ENCODE measurements at regions not wholly inside any gene's neighbourhood (a gene's known extent, or its start where the extent isn't known, plus 50 kb on each side); places are given as distances from the start of the nearest gene placed in this dataset.

GRCh38 chr18:60556326-60556725 is 183.8 kb upstream of the MC4R start:
- no peak for DNase-seq

GRCh38 chr18:60560071-60560470 is 187.5 kb upstream of the MC4R start:
- no peak for DNase-seq

- no peak for DNase-seq
These were observed 190.5 kb upstream of the MC4R start for GRCh38 chr18:60563082-60563481.

GRCh38 chr18:60568220-60568619 is 195.6 kb upstream of the MC4R start:
- no peak for DNase-seq

- no peak for DNase-seq
These were observed 197.6 kb upstream of the MC4R start for GRCh38 chr18:60570172-60570571.

- no peak for DNase-seq
These were observed 204.9 kb upstream of the MC4R start for GRCh38 chr18:60577457-60577856.

- no peak for DNase-seq
These were observed 213.1 kb upstream of the MC4R start for GRCh38 chr18:60585670-60586069.

GRCh38 chr18:60593249-60593648 is 220.7 kb upstream of the MC4R start:
- DNase-seq, result no peak

- DNase-seq, result no peak
These were observed 224.4 kb upstream of the MC4R start for GRCh38 chr18:60596928-60597327.

- no peak for DNase-seq
These were observed 226.7 kb upstream of the MC4R start for GRCh38 chr18:60599267-60599666.

GRCh38 chr18:60599995-60600394 is 227.4 kb upstream of the MC4R start:
- no peak for DNase-seq

- no peak for DNase-seq
These were observed 228.7 kb upstream of the MC4R start for GRCh38 chr18:60601249-60601648.

GRCh38 chr18:60623331-60623730 is 250.8 kb upstream of the MC4R start:
- no peak for DNase-seq

- no peak for DNase-seq
These were observed 251.6 kb upstream of the MC4R start for GRCh38 chr18:60624207-60624606.

- DNase-seq, result no peak
These were observed 267.3 kb upstream of the MC4R start for GRCh38 chr18:60639836-60640235.

- no peak for DNase-seq
These were observed 270.4 kb upstream of the MC4R start for GRCh38 chr18:60643009-60643408.

- DNase-seq, result no peak
These were observed 274.1 kb upstream of the MC4R start for GRCh38 chr18:60646725-60647124.

GRCh38 chr18:60649107-60649506 is 276.5 kb upstream of the MC4R start:
- DNase-seq, result no peak

- DNase-seq, result no peak
These were observed 277.4 kb upstream of the MC4R start for GRCh38 chr18:60649842-60650536.

GRCh38 chr18:60654298-60654697 is 281.7 kb upstream of the MC4R start:
- DNase-seq, result no peak

GRCh38 chr18:60656553-60656952 is 284.0 kb upstream of the MC4R start:
- no peak for DNase-seq

GRCh38 chr18:60662491-60662890 is 289.9 kb upstream of the MC4R start:
- DNase-seq, result no peak

GRCh38 chr18:60663060-60663989 is 290.8 kb upstream of the MC4R start:
- no peak for DNase-seq

- no peak for DNase-seq
These were observed 292.2 kb upstream of the MC4R start for GRCh38 chr18:60664736-60665135.

All from NCI-H446 treated with DMSO at 0.1 percent for 48 hours (cell line).